ENCODE measurements at regions not wholly inside any gene's neighbourhood (a gene's known extent, or its start where the extent isn't known, plus 50 kb on each side); places are given as distances from the start of the nearest gene placed in this dataset.

- TF ChIP-seq CTCF (IDR thresholded peaks at IDR 0.05): no peak
- no peak for TF ChIP-seq POLR2A (IDR thresholded peaks at IDR 0.05)
These were observed 294.2 kb upstream of the COL8A1 start for GRCh38 chr3:99344216-99344615.

All from Peyer's patch (tissue), 4 donors.